ENCODE measurements at regions not wholly inside any gene's neighbourhood (a gene's known extent, or its start where the extent isn't known, plus 50 kb on each side); places are given as distances from the start of the nearest gene placed in this dataset.
A peak's percentile ranks its signal among the peaks of the same experiment; 100 is the strongest.

DNA sequence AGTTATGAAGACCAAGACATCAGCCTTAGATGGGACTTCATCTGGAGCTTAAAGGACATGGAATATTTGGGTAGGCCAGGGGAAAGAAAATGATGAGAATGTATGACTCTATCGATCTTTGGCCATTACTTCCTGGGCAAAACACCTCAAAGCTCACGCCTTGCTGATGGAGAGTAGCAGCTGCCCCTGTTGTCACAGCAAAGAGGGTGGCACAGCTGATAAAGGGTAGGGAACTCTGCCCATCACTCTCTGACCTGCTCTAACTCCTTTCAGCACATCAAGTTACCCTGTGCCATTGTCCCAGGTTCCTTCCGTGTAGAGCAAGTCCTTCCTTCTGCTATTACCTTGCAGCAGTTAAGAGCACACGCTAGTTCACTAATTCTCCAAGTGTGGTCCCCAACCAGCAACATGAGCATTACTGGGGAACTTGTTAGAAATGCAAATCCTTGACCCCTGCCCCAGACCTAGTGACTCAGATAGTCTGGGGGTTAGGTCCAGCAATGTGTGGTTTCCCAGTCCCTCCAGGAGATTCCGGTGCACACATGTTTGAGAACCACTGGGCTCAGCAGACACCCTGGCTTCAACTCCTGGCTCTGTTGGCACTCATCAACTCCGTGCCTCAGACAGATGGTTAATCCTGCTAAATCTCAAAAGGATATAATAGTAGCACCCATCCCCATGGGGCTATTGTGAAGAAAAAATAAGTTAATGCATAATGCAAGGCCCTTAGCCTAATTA, 93.7 kb upstream of the EEA1 start:
- intact Hi-C loops (cut with micrococcal nuclease) = loop anchor here (10.0 kb wide), 1 partner anchor 152 kb away; no protein-coding TSS in a partner anchor
- no peak for TF ChIP-seq CTCF (IDR thresholded peaks at IDR 0.05; ENCODE audit: borderline replicate concordance)
- no peaks in the 10 kb centered on the region for H3K36me3 ChIP-seq
- no peak overlapping the region for H3K4me3 ChIP-seq
- no peaks in the 10 kb centered on the region for H3K27me3 ChIP-seq (ENCODE audit: low read depth)
- no peak overlapping the region for H3K27ac ChIP-seq (replicated peaks)
- H3K9me3 ChIP-seq (replicated peaks) = no peaks in the 10 kb centered on the region
- no peak for DNase-seq
- H3K4me1 ChIP-seq = peaks cover 35% of the 10 kb centered on the region

- no peak for DNase-seq
- Histone ChIP-seq H3K27ac (replicated peaks) (no peak overlapping the region), H3K4me3 (no peak overlapping the region), H3K36me3 (no peaks in the 10 kb centered on the region), H3K27me3 (ENCODE audit: low read depth) (no peaks in the 10 kb centered on the region), H3K9me3 (replicated peaks) (no peaks in the 10 kb centered on the region), H3K4me1 (peaks cover 49% of the 10 kb centered on the region)
- peak; percentile 55 for TF ChIP-seq CTCF (IDR thresholded peaks at IDR 0.05; ENCODE audit: borderline replicate concordance)
- intact Hi-C loops (cut with micrococcal nuclease) = loop anchor here (10.0 kb wide), 1 partner anchor 149 kb away; no protein-coding TSS in a partner anchor
Observed at GRCh38 chr12:93025145-93026103, 96.3 kb upstream of the EEA1 start.

DNA sequence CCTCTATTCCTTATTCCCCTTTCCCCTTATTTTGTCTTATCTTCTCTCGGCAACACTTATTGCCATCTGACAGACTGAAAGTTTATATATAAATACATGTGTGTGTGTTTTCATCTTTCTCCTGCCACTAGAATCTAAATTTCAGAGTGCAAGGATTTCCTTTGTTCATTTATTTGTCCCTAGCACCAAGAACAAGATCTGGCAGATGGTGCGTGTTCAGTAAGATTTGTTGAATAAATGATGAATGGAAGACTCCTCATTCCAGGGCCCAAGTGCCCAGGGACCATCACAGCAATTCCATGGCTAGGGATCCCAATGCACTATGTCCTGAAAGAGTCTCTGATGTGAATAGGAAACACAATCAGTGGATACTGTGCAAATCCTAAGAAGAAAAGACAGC, 97.9 kb upstream of the EEA1 start:
- intact Hi-C loops (cut with micrococcal nuclease) = loop anchor here (10.0 kb wide), 1 partner anchor 148 kb away; no protein-coding TSS in a partner anchor
- no peak for DNase-seq
- Histone ChIP-seq H3K4me1 (peaks cover 59% of the 10 kb centered on the region), H3K27me3 (ENCODE audit: low read depth) (no peaks in the 10 kb centered on the region), H3K4me3 (no peak overlapping the region), H3K36me3 (no peaks in the 10 kb centered on the region), H3K27ac (replicated peaks) (peak overlapping the region; percentile 2), H3K9me3 (replicated peaks) (no peaks in the 10 kb centered on the region)
- TF ChIP-seq CTCF (IDR thresholded peaks at IDR 0.05; ENCODE audit: borderline replicate concordance) = no peak

DNA sequence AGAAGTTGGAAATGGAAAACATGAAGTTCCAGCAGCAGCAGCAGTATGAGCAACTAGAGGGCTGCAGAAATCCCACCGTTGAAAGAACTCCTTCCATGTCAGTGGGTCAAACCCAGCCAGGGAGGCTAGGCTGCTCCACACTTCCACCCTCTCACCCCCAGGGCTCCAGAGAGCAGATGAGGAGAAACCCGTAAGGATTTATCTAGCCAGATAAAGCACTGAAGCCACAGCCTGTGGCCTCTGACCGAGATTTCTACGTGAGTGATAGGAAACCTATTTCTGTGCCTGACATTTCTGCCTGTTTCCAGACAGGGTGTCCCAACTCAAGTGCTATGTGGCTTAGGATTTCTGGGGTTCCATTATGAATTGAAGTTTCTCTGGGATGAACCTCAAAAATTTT, 100.0 kb upstream of the EEA1 start:
- no peak overlapping the region for H3K4me3 ChIP-seq
- peaks cover 60% of the 10 kb centered on the region for H3K4me1 ChIP-seq
- peak; percentile 33 for TF ChIP-seq CTCF (IDR thresholded peaks at IDR 0.05; ENCODE audit: borderline replicate concordance)
- intact Hi-C loops (cut with micrococcal nuclease) = loop anchor here (10.0 kb wide), 1 partner anchor 146 kb away; no protein-coding TSS in a partner anchor
- peak; percentile 30 for DNase-seq
- no peaks in the 10 kb centered on the region for H3K9me3 ChIP-seq (replicated peaks)
- H3K27ac ChIP-seq (replicated peaks) = peak overlapping the region; percentile 85
- no peaks in the 10 kb centered on the region for H3K27me3 ChIP-seq (ENCODE audit: low read depth)
- no peaks in the 10 kb centered on the region for H3K36me3 ChIP-seq

GRCh38 chr12:93031028-93031427, 101.9 kb upstream of the EEA1 start:
- H3K9me3 ChIP-seq (replicated peaks) = no peaks in the 10 kb centered on the region
- no peak overlapping the region for H3K4me3 ChIP-seq
- TF ChIP-seq CTCF (IDR thresholded peaks at IDR 0.05; ENCODE audit: borderline replicate concordance) = no peak
- H3K27me3 ChIP-seq (ENCODE audit: low read depth) = no peaks in the 10 kb centered on the region
- intact Hi-C loops (cut with micrococcal nuclease) = no loop called here
- H3K4me1 ChIP-seq = peaks cover 51% of the 10 kb centered on the region
- H3K36me3 ChIP-seq = no peaks in the 10 kb centered on the region
- H3K27ac ChIP-seq (replicated peaks) = peak overlapping the region; percentile 85
- DNase-seq = no peak
